Fibroblast of lung (primary cell): ENCODE measurements at regions not wholly inside any gene's neighbourhood (a gene's known extent, or its start where the extent isn't known, plus 50 kb on each side); places are given as distances from the start of the nearest gene placed in this dataset.

Source experiments
- DNase-seq, 2 donors: peaks; one replicate each; pipeline versions ENCODE4 v3.0.0 to v3.0.0-alpha.2; 2010; ENCODE audit warnings: low read depth in 2 of 2
- H2AFZ ChIP-seq: 2 replicates; pipeline ENCODE4 v1.5.1; 2012; ENCODE audit warnings: low read length, control low read depth, inconsistent platforms
- H3K27ac ChIP-seq: 2 replicates; pipeline ENCODE4 v1.5.1; 2011; ENCODE audit warnings: low read length, control low read depth; ENCODE audit not compliant: insufficient read depth
- H3K27me3 ChIP-seq: 2 replicates; pipeline ENCODE4 v1.5.1; 2011; ENCODE audit warnings: mild to moderate bottlenecking, low read length; ENCODE audit not compliant: control insufficient read depth, insufficient read depth
- H3K36me3 ChIP-seq: 2 replicates; pipeline ENCODE4 v1.5.1; 2011; ENCODE audit warnings: low read length; ENCODE audit not compliant: control insufficient read depth, insufficient read depth
- H3K4me1 ChIP-seq: 2 replicates; pipeline ENCODE4 v1.5.1; 2011; ENCODE audit warnings: low read length; ENCODE audit not compliant: control insufficient read depth, insufficient read depth; ENCODE audit errors: extremely low read depth
- H3K4me2 ChIP-seq: 2 replicates; pipeline ENCODE4 v1.5.1; 2011; ENCODE audit warnings: low read length, control low read depth; ENCODE audit not compliant: insufficient read depth; ENCODE audit errors: extremely low read depth
- H3K4me3 ChIP-seq, 4 experiments: fragments of 200-600 bp in 1 of 4; sonication (generic) in 1 of 4; replicated peaks in 1 of 4; 2 replicates each; pipeline ENCODE4 v1.5.1; 2011 to 2016; ENCODE audit warnings: low read length in 4 of 4, low read depth in 3 of 4, mild to moderate bottlenecking in 3 of 4, control low read depth in 2 of 4, inconsistent platforms in 1 of 4, mixed read lengths in 1 of 4; ENCODE audit not compliant: insufficient read depth in 1 of 4; ENCODE audit errors: control extremely low read depth in 1 of 4
- H3K79me2 ChIP-seq: 2 replicates; pipeline ENCODE4 v1.5.1; 2012; ENCODE audit warnings: mild to moderate bottlenecking, low read length, inconsistent platforms; ENCODE audit not compliant: control insufficient read depth, insufficient read depth
- H3K9ac ChIP-seq: 2 replicates; pipeline ENCODE4 v1.5.1; 2011; ENCODE audit warnings: mild to moderate bottlenecking, low read length, control low read depth; ENCODE audit not compliant: insufficient read depth
- H3K9me3 ChIP-seq: 2 replicates; pipeline ENCODE4 v1.5.1; 2012; ENCODE audit warnings: low read depth, low read length; ENCODE audit not compliant: control insufficient read depth, insufficient read depth
- H4K20me1 ChIP-seq: 2 replicates; pipeline ENCODE4 v1.5.1; 2011; ENCODE audit warnings: low read length; ENCODE audit not compliant: control insufficient read depth, insufficient read depth; ENCODE audit errors: extremely low read depth
- CTCF ChIP-seq, 2 donors: IDR thresholded peaks in 1 of 2; conservative IDR thresholded peaks in 1 of 2; 1 replicate in 1 of 2; 2 replicates in 1 of 2; pipeline ENCODE4 v1.5.1; 2011 to 2012; ENCODE audit warnings: low read length in 2 of 2, control low read depth in 1 of 2, inconsistent platforms in 1 of 2, low read depth in 1 of 2, mild to moderate bottlenecking in 1 of 2
- EZH2 ChIP-seq: IDR thresholded peaks from 2 replicates; pipeline ENCODE4 v1.5.1; 2012; ENCODE audit warnings: low read length, control low read depth, mild to moderate bottlenecking; ENCODE audit errors: missing control alignments

DNA sequence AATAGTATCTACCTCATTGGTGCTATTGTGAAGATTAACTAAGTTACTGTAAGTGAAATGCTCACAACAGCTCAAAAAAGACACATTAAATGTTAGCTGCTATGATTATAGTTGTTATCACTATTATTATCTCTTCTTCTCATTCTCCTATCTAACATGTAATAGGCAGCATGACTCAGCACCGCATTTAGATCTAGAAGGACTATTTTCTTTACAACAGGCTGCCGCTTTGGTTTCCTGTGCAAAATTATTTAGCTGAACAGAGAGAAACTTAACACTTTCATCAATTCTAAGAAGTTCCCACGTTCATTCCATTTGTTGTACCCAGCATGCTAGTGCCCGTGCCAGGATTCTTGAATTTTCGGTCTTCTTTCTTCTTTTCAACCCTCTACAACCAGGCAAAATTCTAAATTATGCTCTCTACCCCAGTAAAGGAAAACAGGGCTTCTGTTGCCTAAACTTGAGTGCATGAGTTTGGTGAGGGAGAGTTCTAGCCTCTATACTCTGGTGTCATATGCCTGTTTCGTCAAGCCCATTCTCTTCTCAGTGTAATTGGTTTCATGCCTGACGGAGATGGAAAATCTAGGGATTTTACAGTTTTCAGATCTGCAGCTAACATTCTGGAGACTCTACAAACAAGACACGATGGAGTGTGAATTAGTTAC, 378.9 kb downstream of the PPP1R2C start:
- Histone ChIP-seq H3K4me2 (no peak overlapping the region), H3K9ac (no peak overlapping the region), H3K4me1 (no peaks in the 10 kb centered on the region), H3K27me3 (no peaks in the 10 kb centered on the region), H3K4me3 (no peak overlapping the region), H2AFZ (no peak overlapping the region), H3K36me3 (no peaks in the 10 kb centered on the region), H3K9me3 (no peaks in the 10 kb centered on the region), H4K20me1 (no peaks in the 10 kb centered on the region), H3K27ac (no peak overlapping the region), H3K79me2 (no peaks in the 10 kb centered on the region)
- no peak for DNase-seq
- TF ChIP-seq CTCF (conservative IDR thresholded peaks at IDR 0.05 in 1 of 2, IDR thresholded peaks at IDR 0.05 in 1 of 2; ENCODE audit: low read depth in 1 of 2, low read length in 2 of 2) (no peak), EZH2 (no peak)

DNA sequence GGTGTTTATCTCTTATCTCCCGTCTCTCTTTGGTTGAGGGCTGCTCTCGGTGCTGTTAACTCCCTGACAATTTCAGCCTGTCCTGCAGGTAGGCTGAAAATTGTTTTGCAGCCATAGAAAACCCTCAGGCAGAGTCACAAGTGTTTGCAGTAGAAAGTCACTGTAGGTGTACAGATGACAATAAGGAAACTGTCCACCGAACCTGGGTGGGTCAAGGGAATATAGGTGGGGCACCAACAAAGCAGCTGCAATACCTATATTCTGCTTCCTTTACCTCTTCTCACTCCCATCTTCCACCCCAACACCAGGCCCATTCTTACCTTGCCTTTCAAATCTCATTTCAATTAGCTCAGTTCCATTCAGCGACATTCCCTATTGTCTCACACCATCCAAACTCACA, 381.8 kb downstream of the PPP1R2C start:
- TF ChIP-seq EZH2 (no peak), CTCF (conservative IDR thresholded peaks at IDR 0.05 in 1 of 2, IDR thresholded peaks at IDR 0.05 in 1 of 2; ENCODE audit: low read depth in 1 of 2, low read length in 2 of 2) (no peak)
- Histone ChIP-seq H3K79me2 (no peaks in the 10 kb centered on the region), H3K4me2 (no peak overlapping the region), H4K20me1 (no peaks in the 10 kb centered on the region), H3K27ac (no peak overlapping the region), H3K9ac (no peak overlapping the region), H3K27me3 (no peaks in the 10 kb centered on the region), H3K9me3 (no peaks in the 10 kb centered on the region), H3K4me3 (no peak overlapping the region), H3K36me3 (no peaks in the 10 kb centered on the region), H2AFZ (no peak overlapping the region), H3K4me1 (no peaks in the 10 kb centered on the region)
- no peak for DNase-seq

GRCh38 chrX:42392846-42393245, 385.1 kb downstream of the PPP1R2C start:
- H3K4me2 ChIP-seq: no peak overlapping the region
- no peaks in the 10 kb centered on the region for H3K36me3 ChIP-seq
- no peak overlapping the region for H2AFZ ChIP-seq
- no peak overlapping the region for H3K4me3 ChIP-seq
- no peaks in the 10 kb centered on the region for H3K4me1 ChIP-seq
- no peaks in the 10 kb centered on the region for H3K79me2 ChIP-seq
- DNase-seq: no peak
- H3K9me3 ChIP-seq: no peaks in the 10 kb centered on the region
- H3K27me3 ChIP-seq: no peaks in the 10 kb centered on the region
- no peak for TF ChIP-seq EZH2
- no peak for TF ChIP-seq CTCF (conservative IDR thresholded peaks at IDR 0.05 in 1 of 2, IDR thresholded peaks at IDR 0.05 in 1 of 2; ENCODE audit: low read depth in 1 of 2, low read length in 2 of 2)
- H3K9ac ChIP-seq: no peak overlapping the region
- H4K20me1 ChIP-seq: no peaks in the 10 kb centered on the region
- no peak overlapping the region for H3K27ac ChIP-seq
